ENCODE measurements at regions not wholly inside any gene's neighbourhood (a gene's known extent, or its start where the extent isn't known, plus 50 kb on each side); places are given as distances from the start of the nearest gene placed in this dataset.

- Histone ChIP-seq H2AFZ (ENCODE audit: low read length) (no peak overlapping the region), H3K4me1 (ENCODE audit: insufficient read depth, low read length, poor library complexity, severe bottlenecking) (peaks cover 7% of the 10 kb centered on the region), H3F3A (ENCODE audit: low read depth) (no peaks in the 10 kb centered on the region), H3K9me3 (ENCODE audit: insufficient read depth, low read depth, low read length) (no peaks in the 10 kb centered on the region), H3K79me2 (ENCODE audit: insufficient read depth, low read length) (no peaks in the 10 kb centered on the region), H3K4me2 (ENCODE audit: low read depth, low read length, poor library complexity, severe bottlenecking) (no peak overlapping the region), H4K20me1 (ENCODE audit: insufficient read depth, low read length, poor library complexity, severe bottlenecking) (no peaks in the 10 kb centered on the region), H3K4me3 (ENCODE audit: low read length, poor library complexity, severe bottlenecking) (no peak overlapping the region), H3K27me3 (ENCODE audit: insufficient read depth, low read length, poor library complexity, severe bottlenecking) (no peaks in the 10 kb centered on the region), H3K9me2 (replicated peaks; ENCODE audit: low read depth, low read length) (no peaks in the 10 kb centered on the region), H3K9ac (ENCODE audit: low read depth, low read length, poor library complexity, severe bottlenecking) (no peak overlapping the region), H3K36me3 (ENCODE audit: insufficient read depth, low read length) (no peaks in the 10 kb centered on the region)
- no peak for TF ChIP-seq EZH2phosphoT487 (IDR thresholded peaks at IDR 0.05; ENCODE audit: borderline replicate concordance)
- no peak for TF ChIP-seq CTCF (conservative IDR thresholded peaks at IDR 0.05; ENCODE audit: low read length)
Observed at GRCh38 chr15:66898656-66899386, 166.6 kb upstream of the SMAD3 start.

GRCh38 chr15:66899555-66900350 lies 165.6 kb upstream of the SMAD3 start:
- H3K4me1 ChIP-seq (ENCODE audit: insufficient read depth, low read length, poor library complexity, severe bottlenecking) = peaks cover 7% of the 10 kb centered on the region
- H3K9ac ChIP-seq (ENCODE audit: low read depth, low read length, poor library complexity, severe bottlenecking) = no peak overlapping the region
- H3K36me3 ChIP-seq (ENCODE audit: insufficient read depth, low read length) = no peaks in the 10 kb centered on the region
- no peaks in the 10 kb centered on the region for H3F3A ChIP-seq (ENCODE audit: low read depth)
- H3K79me2 ChIP-seq (ENCODE audit: insufficient read depth, low read length) = no peaks in the 10 kb centered on the region
- H3K27me3 ChIP-seq (ENCODE audit: insufficient read depth, low read length, poor library complexity, severe bottlenecking) = no peaks in the 10 kb centered on the region
- H4K20me1 ChIP-seq (ENCODE audit: insufficient read depth, low read length, poor library complexity, severe bottlenecking) = no peaks in the 10 kb centered on the region
- no peak overlapping the region for H3K4me2 ChIP-seq (ENCODE audit: low read depth, low read length, poor library complexity, severe bottlenecking)
- TF ChIP-seq CTCF (conservative IDR thresholded peaks at IDR 0.05; ENCODE audit: low read length) (no peak), EZH2phosphoT487 (IDR thresholded peaks at IDR 0.05; ENCODE audit: borderline replicate concordance) (no peak)
- no peaks in the 10 kb centered on the region for H3K9me2 ChIP-seq (replicated peaks; ENCODE audit: low read depth, low read length)
- no peak overlapping the region for H2AFZ ChIP-seq (ENCODE audit: low read length)
- H3K9me3 ChIP-seq (ENCODE audit: insufficient read depth, low read depth, low read length) = no peaks in the 10 kb centered on the region
- H3K4me3 ChIP-seq (ENCODE audit: low read length, poor library complexity, severe bottlenecking) = no peak overlapping the region

- no peak overlapping the region for H3K4me3 ChIP-seq (ENCODE audit: low read length, poor library complexity, severe bottlenecking)
- H3K4me2 ChIP-seq (ENCODE audit: low read depth, low read length, poor library complexity, severe bottlenecking) = no peak overlapping the region
- no peaks in the 10 kb centered on the region for H3K9me2 ChIP-seq (replicated peaks; ENCODE audit: low read depth, low read length)
- peaks cover 7% of the 10 kb centered on the region for H3K4me1 ChIP-seq (ENCODE audit: insufficient read depth, low read length, poor library complexity, severe bottlenecking)
- H3K9me3 ChIP-seq (ENCODE audit: insufficient read depth, low read depth, low read length) = no peaks in the 10 kb centered on the region
- no peak overlapping the region for H3K9ac ChIP-seq (ENCODE audit: low read depth, low read length, poor library complexity, severe bottlenecking)
- no peaks in the 10 kb centered on the region for H3K27me3 ChIP-seq (ENCODE audit: insufficient read depth, low read length, poor library complexity, severe bottlenecking)
- TF ChIP-seq CTCF (conservative IDR thresholded peaks at IDR 0.05; ENCODE audit: low read length) = no peak
- TF ChIP-seq EZH2phosphoT487 (IDR thresholded peaks at IDR 0.05; ENCODE audit: borderline replicate concordance) = no peak
- no peaks in the 10 kb centered on the region for H3K79me2 ChIP-seq (ENCODE audit: insufficient read depth, low read length)
- no peaks in the 10 kb centered on the region for H3K36me3 ChIP-seq (ENCODE audit: insufficient read depth, low read length)
- no peaks in the 10 kb centered on the region for H3F3A ChIP-seq (ENCODE audit: low read depth)
- H4K20me1 ChIP-seq (ENCODE audit: insufficient read depth, low read length, poor library complexity, severe bottlenecking) = no peaks in the 10 kb centered on the region
- peak overlapping the region; percentile 86 for H2AFZ ChIP-seq (ENCODE audit: low read length)
Observed at GRCh38 chr15:66900586-66901310, 164.7 kb upstream of the SMAD3 start.
